Osteocyte (in vitro differentiated cells): ENCODE measurements at regions not wholly inside any gene's neighbourhood (a gene's known extent, or its start where the extent isn't known, plus 50 kb on each side); places are given as distances from the start of the nearest gene placed in this dataset.
"Not testable (repeated sequence)": the region's sequence is repeated elsewhere in the genome, so short reads cannot be mapped to it uniquely, and the experiment has no call there.

Experiments used
- DNase-seq: peaks from one replicate; pipeline ENCODE4 v3.0.0; 2021; ENCODE audit warnings: mixed read lengths; ENCODE audit not compliant: unreplicated experiment; ENCODE audit errors: extremely low spot score
- H3K27ac Mint-ChIP-seq: one replicate; pipeline ENCODE4 v1.8.0; 2021; ENCODE audit warnings: mild to moderate bottlenecking, mixed read lengths; ENCODE audit not compliant: unreplicated experiment
- H3K27me3 Mint-ChIP-seq: one replicate; pipeline ENCODE4 v1.8.0; 2021; ENCODE audit warnings: mixed read lengths; ENCODE audit not compliant: unreplicated experiment
- H3K36me3 Mint-ChIP-seq: one replicate; pipeline ENCODE4 v1.8.0; 2021; ENCODE audit warnings: mixed read lengths; ENCODE audit not compliant: unreplicated experiment
- H3K4me1 Mint-ChIP-seq: one replicate; pipeline ENCODE4 v1.8.0; 2021; ENCODE audit warnings: mixed read lengths; ENCODE audit not compliant: unreplicated experiment
- H3K4me3 Mint-ChIP-seq: one replicate; pipeline ENCODE4 v1.8.0; 2021; ENCODE audit warnings: mild to moderate bottlenecking, moderate library complexity, mixed read lengths; ENCODE audit not compliant: unreplicated experiment
- H3K9me3 Mint-ChIP-seq: one replicate; pipeline ENCODE4 v1.8.0; 2021; ENCODE audit warnings: mixed read lengths; ENCODE audit not compliant: unreplicated experiment
- TF ChIP-seq, protein P1 (sequence below): fragments of 200-600 bp; sonication (generic); IDR thresholded peaks from 2 replicates; pipeline ENCODE4 v1.5.0; 2021; ENCODE audit warnings: antibody characterized with exemption, mild to moderate bottlenecking, moderate library complexity

DNA sequence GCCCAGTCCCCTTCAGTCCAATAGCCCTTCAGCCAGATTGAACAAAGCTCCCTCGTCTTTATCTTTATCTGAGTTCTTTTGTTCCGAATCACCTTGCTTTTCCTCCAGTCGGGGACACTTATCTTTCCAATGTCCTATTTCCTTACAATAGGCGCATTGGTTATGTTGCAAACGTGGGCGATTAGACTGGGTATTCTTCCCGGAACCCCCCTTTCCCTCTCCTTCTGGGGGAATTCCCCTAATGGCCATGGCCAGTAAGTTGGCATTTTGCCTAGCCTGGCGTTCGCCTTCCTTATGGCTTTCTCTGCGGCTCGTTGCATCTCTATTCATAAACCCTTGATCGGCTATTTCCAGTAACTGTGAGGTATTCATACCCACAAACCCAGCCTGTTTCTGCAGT is 82.2 kb upstream of the VEPH1 start:
- no peak for DNase-seq
- Mint-ChIP-seq H3K9me3 (no peaks in the 10 kb centered on the region), H3K4me1 (peaks cover 14% of the 10 kb centered on the region), H3K4me3 (no peak overlapping the region), H3K27me3 (peaks cover 13% of the 10 kb centered on the region), H3K36me3 (no peaks in the 10 kb centered on the region), H3K27ac (no peak overlapping the region)
- TF ChIP-seq, protein P1, sequence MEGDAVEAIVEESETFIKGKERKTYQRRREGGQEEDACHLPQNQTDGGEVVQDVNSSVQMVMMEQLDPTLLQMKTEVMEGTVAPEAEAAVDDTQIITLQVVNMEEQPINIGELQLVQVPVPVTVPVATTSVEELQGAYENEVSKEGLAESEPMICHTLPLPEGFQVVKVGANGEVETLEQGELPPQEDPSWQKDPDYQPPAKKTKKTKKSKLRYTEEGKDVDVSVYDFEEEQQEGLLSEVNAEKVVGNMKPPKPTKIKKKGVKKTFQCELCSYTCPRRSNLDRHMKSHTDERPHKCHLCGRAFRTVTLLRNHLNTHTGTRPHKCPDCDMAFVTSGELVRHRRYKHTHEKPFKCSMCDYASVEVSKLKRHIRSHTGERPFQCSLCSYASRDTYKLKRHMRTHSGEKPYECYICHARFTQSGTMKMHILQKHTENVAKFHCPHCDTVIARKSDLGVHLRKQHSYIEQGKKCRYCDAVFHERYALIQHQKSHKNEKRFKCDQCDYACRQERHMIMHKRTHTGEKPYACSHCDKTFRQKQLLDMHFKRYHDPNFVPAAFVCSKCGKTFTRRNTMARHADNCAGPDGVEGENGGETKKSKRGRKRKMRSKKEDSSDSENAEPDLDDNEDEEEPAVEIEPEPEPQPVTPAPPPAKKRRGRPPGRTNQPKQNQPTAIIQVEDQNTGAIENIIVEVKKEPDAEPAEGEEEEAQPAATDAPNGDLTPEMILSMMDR = no peak

DNA sequence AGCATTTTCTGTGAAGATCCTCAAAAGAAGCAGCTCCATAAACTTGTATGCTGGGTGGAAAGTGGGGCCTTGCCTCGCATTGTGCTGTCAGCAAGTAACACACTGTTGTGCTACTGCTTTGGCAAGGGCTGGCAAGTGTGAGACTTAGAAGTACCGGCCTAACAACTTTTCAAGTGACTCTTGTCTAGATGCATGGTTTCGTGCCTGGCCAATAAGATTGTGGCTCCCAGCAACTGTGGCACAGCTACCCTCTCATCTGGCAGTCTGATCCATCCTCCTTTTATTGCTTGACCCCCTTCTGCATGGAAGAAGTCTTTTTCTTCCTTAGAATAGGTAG is 79.4 kb upstream of the VEPH1 start:
- peaks cover 4% of the 10 kb centered on the region for H3K27me3 Mint-ChIP-seq
- TF ChIP-seq, protein P1 = no peak
- no peak overlapping the region for H3K4me3 Mint-ChIP-seq
- H3K27ac Mint-ChIP-seq = no peak overlapping the region
- no peaks in the 10 kb centered on the region for H3K36me3 Mint-ChIP-seq
- no peak for DNase-seq
- peaks cover 8% of the 10 kb centered on the region for H3K4me1 Mint-ChIP-seq
- no peaks in the 10 kb centered on the region for H3K9me3 Mint-ChIP-seq

DNA sequence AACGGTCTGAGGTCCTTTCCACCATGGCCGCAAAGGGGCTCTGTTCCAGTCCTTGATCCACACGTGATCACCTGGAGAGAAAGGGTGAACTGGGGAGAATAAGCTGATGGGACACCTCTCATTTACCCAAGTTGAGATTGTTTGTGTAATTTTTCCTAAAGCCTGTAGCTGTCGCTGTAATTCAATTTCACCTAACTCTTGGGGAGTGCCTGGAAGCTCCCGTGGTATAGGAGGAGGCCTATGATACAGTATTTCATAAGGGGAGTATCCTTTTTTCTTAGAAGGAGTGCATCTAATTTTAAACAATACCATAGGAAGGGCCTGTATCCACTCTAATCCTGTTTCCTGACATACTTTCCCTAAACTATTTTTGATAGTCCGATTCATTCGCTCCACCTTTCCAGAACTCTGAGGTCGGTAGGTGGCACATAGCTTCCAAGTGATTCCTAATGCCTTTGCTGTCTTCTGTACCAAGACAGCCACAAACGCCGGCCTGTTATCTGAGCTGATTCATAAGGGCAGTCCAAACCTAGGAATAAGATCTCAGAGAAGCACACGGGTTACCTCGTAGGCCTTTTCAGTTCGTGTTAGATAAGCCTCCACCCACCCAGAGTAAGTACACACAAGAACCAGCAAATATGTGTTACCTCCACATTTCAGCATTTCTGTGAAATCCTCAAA is 78.9 kb upstream of the VEPH1 start:
- not testable (repeated sequence) for H3K9me3 Mint-ChIP-seq, H3K27ac Mint-ChIP-seq, H3K4me3 Mint-ChIP-seq, H3K27me3 Mint-ChIP-seq, DNase-seq, H3K36me3 Mint-ChIP-seq, H3K4me1 Mint-ChIP-seq
- TF ChIP-seq, protein P1 = peak; percentile 36

DNA sequence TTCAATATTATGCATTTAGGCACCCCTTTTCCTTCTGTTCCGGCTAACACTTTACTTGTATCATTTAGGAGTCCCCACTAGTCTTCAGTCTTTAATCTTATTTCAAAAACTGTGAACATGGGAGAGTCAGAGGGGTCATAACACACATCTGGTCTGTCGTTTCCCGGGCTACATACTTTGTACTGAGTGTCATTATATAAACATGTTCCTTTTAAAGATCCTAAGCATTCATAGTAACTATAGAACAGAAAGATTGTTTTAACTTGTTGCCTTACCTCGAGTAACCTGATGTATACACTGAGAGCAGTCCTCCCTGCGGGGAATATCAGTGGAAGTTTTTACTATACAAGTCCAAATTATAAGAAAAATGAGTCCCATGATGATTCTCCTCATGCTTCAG is 78.2 kb upstream of the VEPH1 start:
- Mint-ChIP-seq H3K9me3 (no peaks in the 10 kb centered on the region), H3K27ac (no peak overlapping the region), H3K4me1 (peaks cover 8% of the 10 kb centered on the region), H3K4me3 (no peak overlapping the region), H3K36me3 (no peaks in the 10 kb centered on the region), H3K27me3 (peaks cover 4% of the 10 kb centered on the region)
- TF ChIP-seq, protein P1 = no peak
- DNase-seq = no peak

DNA sequence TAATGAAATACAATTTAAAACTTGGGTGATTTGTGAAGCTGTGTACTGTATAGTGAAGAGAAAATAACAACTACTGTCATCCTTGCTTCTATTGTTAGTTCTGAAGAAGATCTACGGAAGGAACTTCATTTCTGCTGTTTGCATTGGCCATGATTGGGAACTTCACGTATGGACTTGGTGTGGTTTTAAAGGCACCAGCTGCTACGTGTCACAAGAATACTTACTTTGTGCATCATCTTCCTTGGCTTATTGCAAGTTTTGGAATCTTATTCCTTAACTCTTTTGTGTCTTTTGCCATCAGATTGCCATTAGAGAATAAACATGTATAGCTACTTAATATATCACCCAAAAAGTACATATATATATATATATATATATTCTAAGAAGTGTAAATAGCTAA is 75.0 kb upstream of the VEPH1 start:
- H3K4me1 Mint-ChIP-seq = peaks cover 11% of the 10 kb centered on the region
- no peaks in the 10 kb centered on the region for H3K9me3 Mint-ChIP-seq
- no peak overlapping the region for H3K4me3 Mint-ChIP-seq
- H3K27ac Mint-ChIP-seq = no peak overlapping the region
- DNase-seq = no peak
- TF ChIP-seq, protein P1 = no peak
- peaks cover 17% of the 10 kb centered on the region for H3K27me3 Mint-ChIP-seq
- no peaks in the 10 kb centered on the region for H3K36me3 Mint-ChIP-seq
